Smooth muscle cell (in vitro differentiated cells): ENCODE measurements at regions not wholly inside any gene's neighbourhood (a gene's known extent, or its start where the extent isn't known, plus 50 kb on each side); places are given as distances from the start of the nearest gene placed in this dataset.
"Not testable (repeated sequence)": the region's sequence is repeated elsewhere in the genome, so short reads cannot be mapped to it uniquely, and the experiment has no call there.

Experiments used
- DNase-seq: peaks from one replicate; lab custom pipeline; 2025; ENCODE audit not compliant: unreplicated experiment; lab: John Stamatoyannopoulos, UW
- H2AFZ ChIP-seq: fragments of 200-600 bp; sonication (generic); 2 replicates; pipeline ENCODE4 v1.6.0; 2016; ENCODE audit warnings: antibody characterized with exemption, low read depth, mild to moderate bottlenecking
- H3F3A ChIP-seq: fragments of 200-600 bp; sonication (generic); 2 replicates; pipeline ENCODE4 v1.6.0; 2017; ENCODE audit warnings: antibody characterized with exemption, low read depth
- H3K27ac ChIP-seq: fragments of 200-600 bp; sonication (generic); 2 replicates; pipeline ENCODE4 v1.5.1; 2016; ENCODE audit warnings: low read depth, mild to moderate bottlenecking
- H3K27me3 ChIP-seq: fragments of 200-600 bp; sonication (generic); 2 replicates; pipeline ENCODE4 v1.6.1; 2016; ENCODE audit warnings: low read depth, mild to moderate bottlenecking
- H3K36me3 ChIP-seq: fragments of 200-600 bp; sonication (generic); 2 replicates; pipeline ENCODE4 v1.5.1; 2016; ENCODE audit warnings: low read depth
- H3K4me1 ChIP-seq: fragments of 200-600 bp; sonication (generic); 2 replicates; pipeline ENCODE4 v1.5.1; 2016; ENCODE audit warnings: low read depth
- H3K4me2 ChIP-seq: fragments of 200-600 bp; sonication (generic); 2 replicates; pipeline ENCODE4 v1.6.0; 2016; ENCODE audit warnings: mild to moderate bottlenecking
- H3K4me3 ChIP-seq: fragments of 200-600 bp; sonication (generic); 2 replicates; pipeline ENCODE4 v1.5.1; 2016; ENCODE audit warnings: mild to moderate bottlenecking
- H3K79me2 ChIP-seq: fragments of 200-600 bp; sonication (generic); 2 replicates; pipeline ENCODE4 v1.6.0; 2016; ENCODE audit warnings: low read depth, mild to moderate bottlenecking
- H3K9ac ChIP-seq: fragments of 200-600 bp; sonication (generic); 2 replicates; pipeline ENCODE4 v1.6.0; 2016; ENCODE audit warnings: low read depth
- H3K9me3 ChIP-seq: fragments of 200-600 bp; sonication (generic); replicated peaks from 2 replicates; pipeline ENCODE4 v1.5.1; 2016; ENCODE audit warnings: low read depth
- H4K20me1 ChIP-seq: fragments of 200-600 bp; sonication (generic); 2 replicates; pipeline ENCODE4 v1.6.0; 2016; ENCODE audit warnings: low read depth
- WGBS: methylation state at CpG from one replicate; pipeline ENCODE4 v1.1.7; 2016; ENCODE audit warnings: low lambda C conversion rate; 5-methylcytosine and 5-hydroxymethylcytosine counted together
- TF ChIP-seq, protein P1 (sequence below): fragments of 200-600 bp; sonication (generic); IDR thresholded peaks from 2 replicates; pipeline ENCODE4 v1.5.1; 2017; ENCODE audit warnings: borderline replicate concordance, mild to moderate bottlenecking, antibody characterized with exemption; ENCODE audit not compliant: insufficient read depth, poor library complexity, severe bottlenecking

- no peak overlapping the region for H3K27ac ChIP-seq
- no peak for DNase-seq
Observed at GRCh38 chr13:40052954-40053353, 397.5 kb downstream of the COG6 start.

DNA sequence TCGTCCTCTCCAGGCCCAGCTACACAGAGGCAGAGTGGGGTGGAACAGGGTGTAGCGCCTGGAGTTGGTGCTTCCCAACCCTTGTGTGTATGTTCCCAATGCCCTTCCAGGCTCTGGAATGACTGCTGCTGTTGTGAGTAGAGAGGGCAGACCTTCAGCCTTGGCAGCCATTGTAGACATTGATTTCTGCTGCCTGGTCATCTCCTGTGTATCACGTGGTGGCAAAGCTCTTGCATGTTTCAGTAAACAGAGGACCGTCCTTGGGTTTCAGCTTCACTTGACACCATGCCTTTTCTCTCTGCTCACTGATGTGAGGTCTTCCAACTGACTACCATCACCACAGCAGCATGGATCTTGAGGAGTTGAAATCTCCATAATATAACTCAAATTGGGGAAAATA, 397.9 kb downstream of the COG6 start:
- no peaks in the 10 kb centered on the region for H3F3A ChIP-seq
- H3K27ac ChIP-seq: no peak overlapping the region
- H4K20me1 ChIP-seq: no peaks in the 10 kb centered on the region
- H2AFZ ChIP-seq: no peak overlapping the region
- no peak overlapping the region for H3K4me3 ChIP-seq
- WGBS: 89% methylated on average over 4 of the region's 4 CpGs
- no peaks in the 10 kb centered on the region for H3K4me1 ChIP-seq
- H3K9me3 ChIP-seq: no peaks in the 10 kb centered on the region
- no peaks in the 10 kb centered on the region for H3K79me2 ChIP-seq
- no peak overlapping the region for H3K9ac ChIP-seq
- TF ChIP-seq, protein P1, sequence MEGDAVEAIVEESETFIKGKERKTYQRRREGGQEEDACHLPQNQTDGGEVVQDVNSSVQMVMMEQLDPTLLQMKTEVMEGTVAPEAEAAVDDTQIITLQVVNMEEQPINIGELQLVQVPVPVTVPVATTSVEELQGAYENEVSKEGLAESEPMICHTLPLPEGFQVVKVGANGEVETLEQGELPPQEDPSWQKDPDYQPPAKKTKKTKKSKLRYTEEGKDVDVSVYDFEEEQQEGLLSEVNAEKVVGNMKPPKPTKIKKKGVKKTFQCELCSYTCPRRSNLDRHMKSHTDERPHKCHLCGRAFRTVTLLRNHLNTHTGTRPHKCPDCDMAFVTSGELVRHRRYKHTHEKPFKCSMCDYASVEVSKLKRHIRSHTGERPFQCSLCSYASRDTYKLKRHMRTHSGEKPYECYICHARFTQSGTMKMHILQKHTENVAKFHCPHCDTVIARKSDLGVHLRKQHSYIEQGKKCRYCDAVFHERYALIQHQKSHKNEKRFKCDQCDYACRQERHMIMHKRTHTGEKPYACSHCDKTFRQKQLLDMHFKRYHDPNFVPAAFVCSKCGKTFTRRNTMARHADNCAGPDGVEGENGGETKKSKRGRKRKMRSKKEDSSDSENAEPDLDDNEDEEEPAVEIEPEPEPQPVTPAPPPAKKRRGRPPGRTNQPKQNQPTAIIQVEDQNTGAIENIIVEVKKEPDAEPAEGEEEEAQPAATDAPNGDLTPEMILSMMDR: no peak
- H3K27me3 ChIP-seq: no peaks in the 10 kb centered on the region
- H3K36me3 ChIP-seq: no peaks in the 10 kb centered on the region
- DNase-seq: no peak
- H3K4me2 ChIP-seq: no peak overlapping the region

More at GRCh38 chr13:40052954-40053353, 397.5 kb downstream of the COG6 start:
- no peak overlapping the region for H3K4me2 ChIP-seq
- no peaks in the 10 kb centered on the region for H3F3A ChIP-seq
- H3K79me2 ChIP-seq: no peaks in the 10 kb centered on the region
- no peaks in the 10 kb centered on the region for H3K4me1 ChIP-seq
- no peaks in the 10 kb centered on the region for H3K36me3 ChIP-seq
- H2AFZ ChIP-seq: no peak overlapping the region
- no peaks in the 10 kb centered on the region for H4K20me1 ChIP-seq
- no peak overlapping the region for H3K4me3 ChIP-seq
- TF ChIP-seq, protein P1: no peak
- H3K9me3 ChIP-seq: no peaks in the 10 kb centered on the region
- no peak overlapping the region for H3K9ac ChIP-seq
- H3K27me3 ChIP-seq: no peaks in the 10 kb centered on the region

DNA sequence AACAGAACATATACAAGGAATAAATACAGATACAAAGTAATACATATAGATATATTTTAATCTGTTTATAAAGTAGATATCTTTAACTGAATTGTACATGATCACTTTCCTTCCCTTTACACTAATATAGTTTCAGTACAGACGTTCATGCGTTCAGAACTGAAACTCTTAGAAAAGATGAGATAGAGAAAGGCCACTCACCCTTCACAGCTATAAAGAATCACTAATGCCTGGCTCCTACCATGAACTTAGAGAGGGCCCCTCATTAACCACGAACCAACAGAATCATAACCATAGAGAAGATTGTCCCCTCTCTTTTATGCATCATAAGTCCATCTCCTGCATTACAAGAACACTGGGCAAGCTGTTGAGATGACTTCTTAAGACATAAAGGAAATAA, 399.0 kb downstream of the COG6 start:
- not testable (repeated sequence) for H3K9me3 ChIP-seq, H3K4me1 ChIP-seq, H3K4me3 ChIP-seq, H3F3A ChIP-seq, DNase-seq, H3K36me3 ChIP-seq, H3K79me2 ChIP-seq, H2AFZ ChIP-seq, H3K9ac ChIP-seq, H3K27ac ChIP-seq, H3K27me3 ChIP-seq, H4K20me1 ChIP-seq, H3K4me2 ChIP-seq
- WGBS: 94% methylated on average over 2 of the region's 3 CpGs

- Histone ChIP-seq H3K27me3 (no peaks in the 10 kb centered on the region), H3K9me3 (no peaks in the 10 kb centered on the region), H3K36me3 (no peaks in the 10 kb centered on the region), H3K9ac (no peak overlapping the region), H4K20me1 (no peaks in the 10 kb centered on the region), H2AFZ (no peak overlapping the region), H3K27ac (no peak overlapping the region), H3K4me1 (no peaks in the 10 kb centered on the region), H3F3A (no peaks in the 10 kb centered on the region), H3K4me3 (no peak overlapping the region), H3K4me2 (no peak overlapping the region), H3K79me2 (no peaks in the 10 kb centered on the region)
- TF ChIP-seq, protein P1: no peak
- WGBS: 94% methylated on average over 4 of the region's 4 CpGs
- DNase-seq: no peak
Observed at GRCh38 chr13:40056898-40057619, 401.6 kb downstream of the COG6 start.
